Spleen (tissue), 7 donors: ENCODE measurements at regions not wholly inside any gene's neighbourhood (a gene's known extent, or its start where the extent isn't known, plus 50 kb on each side); places are given as distances from the start of the nearest gene placed in this dataset.

Experiments
- CTCF ChIP-seq, 11 experiments: fragments of 200-600 bp in 7 of 11; fragments of 450-650 bp in 4 of 11; sonication (generic) in 4 of 11; IDR thresholded peaks in 8 of 11; conservative IDR thresholded peaks in 3 of 11; 1 replicate in 7 of 11; 2 replicates in 4 of 11; pipeline versions ENCODE4 v1.4.0 to v1.8.0; 2016 to 2021; ENCODE audit warnings: antibody characterized with exemption in 11 of 11, inconsistent platforms in 4 of 11, mild to moderate bottlenecking in 1 of 11
- POLR2A ChIP-seq, 3 donors: fragments of 450-650 bp; IDR thresholded peaks; one replicate each; pipeline ENCODE4 v1.5.1; 2017; ENCODE audit warnings: antibody characterized with exemption in 3 of 3, mild to moderate bottlenecking in 1 of 3
- donor health status: DM: no; HTN: no; CAD: no; lungs with moderate emphysema.
- donor health status: DM: no; HTN: no; CAD: no.
- donor health status: DM: no; HTN: no; CAD: no.

GRCh38 chr20:24332956-24333355, 136.5 kb upstream of the SYNDIG1 start:
- TF ChIP-seq CTCF (IDR thresholded peaks at IDR 0.05 in 8 of 11, conservative IDR thresholded peaks at IDR 0.05 in 3 of 11): no peak
- no peak for TF ChIP-seq POLR2A (IDR thresholded peaks at IDR 0.05)
